Thyroid gland (tissue), 4 donors: ENCODE measurements at regions not wholly inside any gene's neighbourhood (a gene's known extent, or its start where the extent isn't known, plus 50 kb on each side); places are given as distances from the start of the nearest gene placed in this dataset.

Experiments used
- CTCF ChIP-seq, 6 experiments: fragments of 200-600 bp in 3 of 6; fragments of 450-650 bp in 3 of 6; sonication (generic) in 3 of 6; IDR thresholded peaks; one replicate each; pipeline ENCODE4 v1.5.1; 2016 to 2019; ENCODE audit warnings: antibody characterized with exemption in 6 of 6, mild to moderate bottlenecking in 2 of 6, inconsistent platforms in 1 of 6, moderate library complexity in 1 of 6
- POLR2A ChIP-seq, 2 donors: fragments of 450-650 bp; IDR thresholded peaks; one replicate each; pipeline ENCODE4 v1.6.1; 2017; ENCODE audit warnings: antibody characterized with exemption in 2 of 2, mild to moderate bottlenecking in 2 of 2, moderate library complexity in 1 of 2

DNA sequence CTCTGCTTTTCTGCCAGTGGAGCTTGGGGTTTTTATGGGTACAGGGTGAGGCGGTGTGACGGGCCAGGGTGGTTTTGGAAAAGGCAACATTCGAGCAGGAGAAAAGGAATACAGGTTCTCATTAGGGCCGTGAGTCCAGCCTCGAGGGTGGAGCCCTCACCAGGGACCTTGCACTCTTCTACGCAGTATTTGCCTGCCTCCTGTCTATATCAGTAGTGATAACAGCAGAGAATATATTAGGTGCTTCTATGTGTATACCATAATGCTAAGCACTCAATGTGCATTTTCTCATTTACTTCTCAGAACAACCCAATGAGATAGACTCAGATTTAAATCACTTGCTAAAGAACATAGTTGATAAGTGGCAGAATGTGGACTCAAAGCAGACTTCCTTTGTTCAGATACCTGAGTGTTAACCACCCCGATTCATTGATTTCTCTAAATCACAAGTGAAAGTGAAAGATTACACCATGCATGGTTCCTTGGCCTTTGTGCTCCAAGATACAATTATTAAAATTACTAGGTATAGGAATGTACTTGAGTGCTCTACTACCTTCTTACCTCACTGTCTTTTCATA, 403.9 kb downstream of the PCDH7 start:
- TF ChIP-seq CTCF (IDR thresholded peaks at IDR 0.05) (no peak), POLR2A (IDR thresholded peaks at IDR 0.05) (no peak)
